ENCODE measurements at regions not wholly inside any gene's neighbourhood (a gene's known extent, or its start where the extent isn't known, plus 50 kb on each side); places are given as distances from the start of the nearest gene placed in this dataset.

DNA sequence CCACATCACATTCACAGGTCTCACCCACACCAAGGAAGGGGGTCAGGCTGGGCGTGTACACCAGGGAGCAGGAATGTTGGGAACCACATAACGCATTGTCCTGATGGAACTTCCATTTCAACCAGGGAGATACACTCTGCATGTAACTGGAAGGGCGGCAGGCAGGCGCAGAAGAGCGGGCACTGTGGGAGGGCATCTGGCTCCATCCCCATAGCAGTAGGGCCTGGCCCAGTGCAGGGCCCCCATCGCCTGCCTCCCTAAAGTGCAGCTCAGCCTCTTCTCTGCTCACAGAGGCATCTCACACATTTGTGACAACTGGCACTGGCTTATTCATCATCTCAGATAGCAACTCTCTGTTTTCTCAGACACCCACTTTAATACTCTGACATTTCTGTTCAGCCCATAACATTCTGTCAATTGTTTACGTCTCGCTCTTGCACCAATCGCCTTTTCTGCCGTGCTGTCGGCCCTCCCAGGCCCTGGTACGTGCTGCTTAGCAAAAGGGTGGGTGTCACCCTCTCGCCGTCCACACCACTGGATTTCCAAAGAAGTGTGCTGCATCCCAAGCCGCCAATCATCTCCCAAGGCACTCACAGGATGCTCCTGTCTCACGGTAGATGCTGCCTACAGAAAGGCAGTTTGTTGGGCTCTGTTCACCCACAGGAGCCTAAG lies 353.3 kb upstream of the ZNF507 start:
- TF ChIP-seq ZBTB7A (IDR thresholded peaks at IDR 0.05; ENCODE audit: low read depth) (no peak), CREB1 (IDR thresholded peaks at IDR 0.05; ENCODE audit: low read depth) (no peak), TCF12 (IDR thresholded peaks at IDR 0.05; ENCODE audit: low read depth) (no peak), EGR1 (IDR thresholded peaks at IDR 0.05) (no peak), RAD21 (IDR thresholded peaks at IDR 0.05; ENCODE audit: low read depth) (no peak), NFIC (IDR thresholded peaks at IDR 0.05) (no peak), CEBPB (IDR thresholded peaks at IDR 0.05) (no peak)
- TF ChIP-seq, protein P1, sequence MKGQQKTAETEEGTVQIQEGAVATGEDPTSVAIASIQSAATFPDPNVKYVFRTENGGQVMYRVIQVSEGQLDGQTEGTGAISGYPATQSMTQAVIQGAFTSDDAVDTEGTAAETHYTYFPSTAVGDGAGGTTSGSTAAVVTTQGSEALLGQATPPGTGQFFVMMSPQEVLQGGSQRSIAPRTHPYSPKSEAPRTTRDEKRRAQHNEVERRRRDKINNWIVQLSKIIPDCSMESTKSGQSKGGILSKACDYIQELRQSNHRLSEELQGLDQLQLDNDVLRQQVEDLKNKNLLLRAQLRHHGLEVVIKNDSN (IDR thresholded peaks at IDR 0.05), result no peak

DNA sequence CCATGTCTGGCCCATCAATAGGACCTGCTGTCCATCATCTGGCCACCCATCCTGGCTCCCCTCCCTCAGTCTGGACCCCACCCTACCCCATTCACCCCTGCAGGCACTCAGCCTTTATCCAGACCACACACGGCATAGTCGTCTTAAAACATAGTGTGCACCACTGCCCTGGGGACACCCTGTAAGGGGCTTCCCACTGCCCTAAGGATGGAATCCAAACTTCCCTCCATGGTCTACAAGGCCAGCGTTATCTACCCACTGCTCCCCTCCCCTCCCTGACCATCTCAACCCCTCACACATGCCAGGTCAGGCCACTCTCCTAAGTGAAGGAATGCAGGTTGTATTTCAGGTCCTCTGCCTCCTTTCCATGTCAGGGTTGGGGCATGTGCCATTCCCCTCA lies 352.7 kb upstream of the ZNF507 start:
- TF ChIP-seq CEBPB (IDR thresholded peaks at IDR 0.05), result no peak

DNA sequence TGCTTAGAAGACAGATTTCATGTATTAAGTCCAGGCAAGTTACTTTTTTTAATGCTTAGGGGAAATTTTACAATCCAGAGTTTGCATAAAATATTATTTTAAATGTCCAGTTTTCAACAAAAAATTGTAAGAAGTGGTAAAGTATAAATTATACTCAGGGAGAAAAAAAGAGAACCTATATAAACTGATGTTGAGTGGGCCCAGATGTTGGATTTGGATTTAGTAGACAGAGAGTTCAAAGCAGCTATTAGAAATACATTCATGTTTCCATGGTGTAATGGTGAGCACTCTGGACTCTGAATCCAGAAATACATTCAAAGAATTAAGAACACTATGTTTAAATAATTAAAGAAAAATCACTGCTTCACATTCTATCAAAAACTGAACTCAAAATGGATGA lies 349.9 kb upstream of the ZNF507 start:
- no peak for TF ChIP-seq RAD21 (IDR thresholded peaks at IDR 0.05; ENCODE audit: low read depth)
- no peak for TF ChIP-seq FOXM1 (IDR thresholded peaks at IDR 0.05; ENCODE audit: borderline replicate concordance, low read depth)
- no peak for TF ChIP-seq YY1 (IDR thresholded peaks at IDR 0.05; ENCODE audit: low read depth)
- TF ChIP-seq EGR1 (IDR thresholded peaks at IDR 0.05), result no peak
- no peak for TF ChIP-seq TAF1 (IDR thresholded peaks at IDR 0.05; ENCODE audit: low read depth)
- no peak for TF ChIP-seq EP300 (IDR thresholded peaks at IDR 0.05; ENCODE audit: borderline replicate concordance)
- TF ChIP-seq, protein P2, sequence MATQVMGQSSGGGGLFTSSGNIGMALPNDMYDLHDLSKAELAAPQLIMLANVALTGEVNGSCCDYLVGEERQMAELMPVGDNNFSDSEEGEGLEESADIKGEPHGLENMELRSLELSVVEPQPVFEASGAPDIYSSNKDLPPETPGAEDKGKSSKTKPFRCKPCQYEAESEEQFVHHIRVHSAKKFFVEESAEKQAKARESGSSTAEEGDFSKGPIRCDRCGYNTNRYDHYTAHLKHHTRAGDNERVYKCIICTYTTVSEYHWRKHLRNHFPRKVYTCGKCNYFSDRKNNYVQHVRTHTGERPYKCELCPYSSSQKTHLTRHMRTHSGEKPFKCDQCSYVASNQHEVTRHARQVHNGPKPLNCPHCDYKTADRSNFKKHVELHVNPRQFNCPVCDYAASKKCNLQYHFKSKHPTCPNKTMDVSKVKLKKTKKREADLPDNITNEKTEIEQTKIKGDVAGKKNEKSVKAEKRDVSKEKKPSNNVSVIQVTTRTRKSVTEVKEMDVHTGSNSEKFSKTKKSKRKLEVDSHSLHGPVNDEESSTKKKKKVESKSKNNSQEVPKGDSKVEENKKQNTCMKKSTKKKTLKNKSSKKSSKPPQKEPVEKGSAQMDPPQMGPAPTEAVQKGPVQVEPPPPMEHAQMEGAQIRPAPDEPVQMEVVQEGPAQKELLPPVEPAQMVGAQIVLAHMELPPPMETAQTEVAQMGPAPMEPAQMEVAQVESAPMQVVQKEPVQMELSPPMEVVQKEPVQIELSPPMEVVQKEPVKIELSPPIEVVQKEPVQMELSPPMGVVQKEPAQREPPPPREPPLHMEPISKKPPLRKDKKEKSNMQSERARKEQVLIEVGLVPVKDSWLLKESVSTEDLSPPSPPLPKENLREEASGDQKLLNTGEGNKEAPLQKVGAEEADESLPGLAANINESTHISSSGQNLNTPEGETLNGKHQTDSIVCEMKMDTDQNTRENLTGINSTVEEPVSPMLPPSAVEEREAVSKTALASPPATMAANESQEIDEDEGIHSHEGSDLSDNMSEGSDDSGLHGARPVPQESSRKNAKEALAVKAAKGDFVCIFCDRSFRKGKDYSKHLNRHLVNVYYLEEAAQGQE (IDR thresholded peaks at IDR 0.05; ENCODE audit: low read depth), result no peak
- no peak for TF ChIP-seq CEBPB (IDR thresholded peaks at IDR 0.05)
- TF ChIP-seq CREB1 (IDR thresholded peaks at IDR 0.05; ENCODE audit: low read depth), result no peak
- TF ChIP-seq NFIC (IDR thresholded peaks at IDR 0.05), result no peak
- no peak for TF ChIP-seq TEAD4 (IDR thresholded peaks at IDR 0.05)
- TF ChIP-seq, protein P1 (IDR thresholded peaks at IDR 0.05), result no peak
- no peak for TF ChIP-seq TCF12 (IDR thresholded peaks at IDR 0.05; ENCODE audit: low read depth)
- TF ChIP-seq, protein P3, sequence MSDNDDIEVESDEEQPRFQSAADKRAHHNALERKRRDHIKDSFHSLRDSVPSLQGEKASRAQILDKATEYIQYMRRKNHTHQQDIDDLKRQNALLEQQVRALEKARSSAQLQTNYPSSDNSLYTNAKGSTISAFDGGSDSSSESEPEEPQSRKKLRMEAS (IDR thresholded peaks at IDR 0.05), result no peak
- TF ChIP-seq ZBTB7A (IDR thresholded peaks at IDR 0.05; ENCODE audit: low read depth), result no peak

DNA sequence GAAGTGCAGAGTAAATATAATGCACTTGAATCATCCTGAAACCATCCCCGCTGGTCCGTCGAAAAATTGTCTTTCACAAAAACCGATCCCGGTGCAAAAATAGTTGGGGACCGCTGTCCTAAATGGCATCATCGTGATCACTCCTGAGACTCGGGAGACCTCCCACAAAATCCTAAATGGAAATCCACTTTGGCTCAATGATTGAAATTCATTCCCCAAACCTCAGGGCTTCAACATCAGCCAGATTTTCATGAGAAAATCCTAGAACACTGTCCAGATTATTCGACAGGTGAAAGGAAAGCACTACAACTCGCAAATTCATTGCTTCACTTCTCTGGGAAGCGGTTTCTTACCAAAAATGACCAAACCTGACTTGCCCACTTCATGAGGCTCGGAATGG lies 335.3 kb upstream of the ZNF507 start:
- TF ChIP-seq TAF1 (IDR thresholded peaks at IDR 0.05; ENCODE audit: low read depth) (no peak), TEAD4 (IDR thresholded peaks at IDR 0.05) (no peak), EP300 (IDR thresholded peaks at IDR 0.05; ENCODE audit: borderline replicate concordance) (no peak), FOXM1 (IDR thresholded peaks at IDR 0.05; ENCODE audit: borderline replicate concordance, low read depth) (no peak), TCF12 (IDR thresholded peaks at IDR 0.05; ENCODE audit: low read depth) (no peak), ZBTB7A (IDR thresholded peaks at IDR 0.05; ENCODE audit: low read depth) (no peak), RAD21 (IDR thresholded peaks at IDR 0.05; ENCODE audit: low read depth) (no peak), NFIC (IDR thresholded peaks at IDR 0.05) (no peak), EGR1 (IDR thresholded peaks at IDR 0.05) (no peak), CREB1 (IDR thresholded peaks at IDR 0.05; ENCODE audit: low read depth) (no peak)
- TF ChIP-seq, protein P3 (IDR thresholded peaks at IDR 0.05), result no peak

DNA sequence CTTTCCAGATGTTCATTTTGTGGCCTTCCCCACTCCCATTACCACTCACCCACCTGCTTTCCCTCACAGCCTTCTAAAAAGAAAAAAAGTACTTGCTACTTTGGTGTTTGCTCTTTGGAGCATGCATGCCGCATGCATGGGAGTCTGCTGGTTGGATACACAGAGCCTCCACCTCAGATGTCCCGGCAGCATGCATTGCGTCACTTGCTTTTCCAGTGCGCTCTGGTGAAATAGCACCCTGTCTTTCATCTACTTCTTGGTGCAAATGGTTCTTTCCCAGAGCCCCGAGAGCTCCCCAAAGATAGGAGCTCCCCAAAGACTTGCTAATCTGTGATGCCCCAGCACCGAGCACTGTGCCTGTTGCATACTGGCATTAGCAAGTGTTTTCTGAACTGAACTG lies 333.2 kb upstream of the ZNF507 start:
- TF ChIP-seq, protein P3 (IDR thresholded peaks at IDR 0.05), result no peak
- no peak for TF ChIP-seq EGR1 (IDR thresholded peaks at IDR 0.05)
- TF ChIP-seq, protein P1 (IDR thresholded peaks at IDR 0.05), result no peak
- no peak for TF ChIP-seq FOXM1 (IDR thresholded peaks at IDR 0.05; ENCODE audit: borderline replicate concordance, low read depth)
- TF ChIP-seq, protein P2 (IDR thresholded peaks at IDR 0.05; ENCODE audit: low read depth), result no peak
- no peak for TF ChIP-seq EP300 (IDR thresholded peaks at IDR 0.05; ENCODE audit: borderline replicate concordance)
- no peak for TF ChIP-seq YY1 (IDR thresholded peaks at IDR 0.05; ENCODE audit: low read depth)
- no peak for TF ChIP-seq TCF12 (IDR thresholded peaks at IDR 0.05; ENCODE audit: low read depth)
- TF ChIP-seq NFIC (IDR thresholded peaks at IDR 0.05), result no peak
- TF ChIP-seq ZBTB7A (IDR thresholded peaks at IDR 0.05; ENCODE audit: low read depth), result no peak
- no peak for TF ChIP-seq TEAD4 (IDR thresholded peaks at IDR 0.05)
- TF ChIP-seq CEBPB (IDR thresholded peaks at IDR 0.05), result no peak

Measured in Ishikawa (cell line).